OCI-LY7 (cell line): ENCODE measurements at regions not wholly inside any gene's neighbourhood (a gene's known extent, or its start where the extent isn't known, plus 50 kb on each side); places are given as distances from the start of the nearest gene placed in this dataset.

Experiments used
- BruUV-seq: library from RNA; stranded (reverse); fragments of 400-500 nt; replicated peaks from 2 replicates; lab custom pipeline; 2021; lab: Mats Ljungman, UMichigan
- CTCF ChIA-PET: fragments of 300-600 bp; sonication (Branson Sonifier 250); formaldehyde crosslinking; loops from one replicate; lab custom pipeline; 2022; ENCODE audit warnings: antibody characterized with exemption; ENCODE audit not compliant: unreplicated experiment; lab: Charles Lee
- POLR2A ChIA-PET: fragments of 300-600 bp; sonication (Branson Sonifier 250); formaldehyde crosslinking; loops from one replicate; lab custom pipeline; 2022; ENCODE audit warnings: antibody characterized with exemption; lab: Charles Lee
- DNase-seq: peaks from one replicate; pipeline ENCODE4 v3.0.0-alpha.2; 2015; ENCODE audit warnings: low spot score
- H2AFZ ChIP-seq: fragments of 200-600 bp; sonication (generic), shearing (Covaris generic); 2 replicates; pipeline ENCODE4 v1.6.1; 2014; ENCODE audit warnings: mild to moderate bottlenecking, antibody characterized with exemption, low read length, moderate library complexity
- H3K27ac ChIP-seq: fragments of 200-600 bp; sonication (generic); 2 replicates; pipeline ENCODE4 v1.5.1; 2014; ENCODE audit warnings: mixed run types, low read depth, mild to moderate bottlenecking, moderate library complexity, low read length, inconsistent platforms; ENCODE audit not compliant: poor library complexity, severe bottlenecking
- H3K36me3 ChIP-seq: fragments of 200-600 bp; sonication (generic); 2 replicates; pipeline ENCODE4 v1.6.1; 2014; ENCODE audit warnings: mild to moderate bottlenecking, antibody characterized with exemption, low read length, moderate library complexity, mixed read lengths; ENCODE audit not compliant: insufficient read depth
- H3K4me1 ChIP-seq: fragments of 200-600 bp; sonication (generic); 2 replicates; pipeline ENCODE4 v1.5.1; 2014; ENCODE audit warnings: mild to moderate bottlenecking, low read length; ENCODE audit not compliant: insufficient read depth, poor library complexity, severe bottlenecking
- H3K4me2 ChIP-seq: fragments of 200-600 bp; sonication (generic); 2 replicates; pipeline ENCODE4 v1.6.1; 2014; ENCODE audit warnings: mild to moderate bottlenecking, low read length
- H3K4me3 ChIP-seq: fragments of 200-600 bp; sonication (generic); 2 replicates; pipeline ENCODE4 v1.5.1; 2014; ENCODE audit warnings: mild to moderate bottlenecking, low read depth, low read length; ENCODE audit not compliant: poor library complexity, severe bottlenecking
- H3K79me2 ChIP-seq: fragments of 200-600 bp; sonication (generic); 2 replicates; pipeline ENCODE4 v1.6.1; 2016; ENCODE audit warnings: low read depth, mild to moderate bottlenecking, low read length, moderate library complexity, mixed read lengths; ENCODE audit not compliant: insufficient read depth
- H3K9me2 ChIP-seq: fragments of 200-600 bp; sonication (generic); 2 replicates; pipeline ENCODE4 v1.6.1; 2016; ENCODE audit warnings: mild to moderate bottlenecking, low read length, mixed read lengths; ENCODE audit not compliant: insufficient read depth
- H3K9me3 ChIP-seq: fragments of 200-600 bp; sonication (generic); 2 replicates; pipeline ENCODE4 v1.6.1; 2014; ENCODE audit warnings: mild to moderate bottlenecking, mixed run types, low read length, mixed read lengths
- H4K20me1 ChIP-seq: fragments of 200-600 bp; sonication (generic); 2 replicates; pipeline ENCODE4 v1.6.1; 2014; ENCODE audit warnings: mild to moderate bottlenecking, antibody characterized with exemption, low read length, moderate library complexity, mixed read lengths; ENCODE audit not compliant: insufficient read depth
- EZH2phosphoT487 ChIP-seq: fragments of 200-600 bp; sonication (generic); IDR thresholded peaks from 2 replicates; pipeline ENCODE4 v1.6.1; 2018; ENCODE audit warnings: low read depth, borderline replicate concordance, mild to moderate bottlenecking, mixed run types, antibody characterized with exemption, low read length, moderate library complexity, mixed read lengths
- intact Hi-C: fragments of 100-400 bp; cut with micrococcal nuclease; formaldehyde crosslinking; loops from one replicate; pipeline ENCODE4 v1.10.0; 2022; ENCODE audit not compliant: unreplicated experiment
- TF ChIP-seq, protein P1 (sequence below): fragments of 200-600 bp; sonication (generic); conservative IDR thresholded peaks from 2 replicates; pipeline ENCODE4 v1.5.1; 2014; ENCODE audit warnings: mild to moderate bottlenecking, antibody characterized with exemption, low read length, moderate library complexity, mixed read lengths

DNA sequence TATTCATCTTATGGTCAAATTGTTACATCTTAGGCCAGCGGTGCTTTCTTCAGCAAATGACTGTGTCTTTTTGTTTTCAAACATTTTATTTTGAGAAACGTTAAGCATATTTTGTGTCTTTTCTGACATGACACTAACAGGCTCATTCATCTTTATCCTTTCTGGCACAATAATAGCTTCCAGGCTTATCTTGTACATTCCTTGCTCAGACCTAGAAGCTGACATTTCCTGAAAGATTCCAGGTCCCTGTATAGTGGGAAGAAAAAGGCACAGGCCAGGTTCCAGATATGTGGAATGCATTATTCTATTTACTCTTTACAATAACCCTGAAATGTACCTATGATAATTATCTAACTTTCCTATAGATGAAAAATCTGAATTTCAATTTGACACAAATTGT lies 379.1 kb upstream of the B3GAT1 start:
- Histone ChIP-seq H4K20me1 (no peaks in the 10 kb centered on the region), H3K4me2 (no peak overlapping the region), H3K4me3 (no peak overlapping the region), H3K36me3 (no peaks in the 10 kb centered on the region), H3K4me1 (no peaks in the 10 kb centered on the region), H3K79me2 (no peaks in the 10 kb centered on the region), H3K9me2 (no peaks in the 10 kb centered on the region), H3K27ac (no peak overlapping the region), H2AFZ (no peak overlapping the region), H3K9me3 (no peaks in the 10 kb centered on the region)
- no TSS peak for BruUV-seq
- intact Hi-C loops = no loop called here
- TF ChIP-seq EZH2phosphoT487 = no peak
- TF ChIP-seq, protein P1, sequence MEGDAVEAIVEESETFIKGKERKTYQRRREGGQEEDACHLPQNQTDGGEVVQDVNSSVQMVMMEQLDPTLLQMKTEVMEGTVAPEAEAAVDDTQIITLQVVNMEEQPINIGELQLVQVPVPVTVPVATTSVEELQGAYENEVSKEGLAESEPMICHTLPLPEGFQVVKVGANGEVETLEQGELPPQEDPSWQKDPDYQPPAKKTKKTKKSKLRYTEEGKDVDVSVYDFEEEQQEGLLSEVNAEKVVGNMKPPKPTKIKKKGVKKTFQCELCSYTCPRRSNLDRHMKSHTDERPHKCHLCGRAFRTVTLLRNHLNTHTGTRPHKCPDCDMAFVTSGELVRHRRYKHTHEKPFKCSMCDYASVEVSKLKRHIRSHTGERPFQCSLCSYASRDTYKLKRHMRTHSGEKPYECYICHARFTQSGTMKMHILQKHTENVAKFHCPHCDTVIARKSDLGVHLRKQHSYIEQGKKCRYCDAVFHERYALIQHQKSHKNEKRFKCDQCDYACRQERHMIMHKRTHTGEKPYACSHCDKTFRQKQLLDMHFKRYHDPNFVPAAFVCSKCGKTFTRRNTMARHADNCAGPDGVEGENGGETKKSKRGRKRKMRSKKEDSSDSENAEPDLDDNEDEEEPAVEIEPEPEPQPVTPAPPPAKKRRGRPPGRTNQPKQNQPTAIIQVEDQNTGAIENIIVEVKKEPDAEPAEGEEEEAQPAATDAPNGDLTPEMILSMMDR = no peak
- ChIA-PET CTCF (no interaction called here), POLR2A (no interaction called here)
- DNase-seq = no peak

DNA sequence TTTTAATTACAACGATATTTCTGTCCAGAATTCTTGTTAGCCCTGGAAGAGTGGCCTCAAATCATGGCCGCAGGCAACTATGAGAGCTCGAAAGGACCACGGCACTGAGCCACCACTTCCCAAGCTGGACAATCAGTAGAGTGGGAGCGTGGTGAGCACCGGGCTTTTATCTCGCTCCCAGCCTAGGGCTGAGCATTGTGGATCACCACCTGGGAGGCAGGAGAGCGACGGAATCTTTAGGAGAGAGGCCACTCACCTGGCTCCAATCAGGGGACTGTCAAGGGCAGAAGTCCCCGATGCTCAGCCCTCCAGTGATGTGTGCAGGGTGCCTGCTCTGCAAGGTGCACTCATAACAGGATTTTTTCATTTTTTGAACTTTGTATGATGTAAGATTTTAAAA lies 377.1 kb upstream of the B3GAT1 start:
- Histone ChIP-seq H3K9me2 (no peaks in the 10 kb centered on the region), H4K20me1 (no peaks in the 10 kb centered on the region), H3K4me3 (no peak overlapping the region), H3K27ac (no peak overlapping the region), H3K36me3 (no peaks in the 10 kb centered on the region), H3K79me2 (no peaks in the 10 kb centered on the region), H2AFZ (no peak overlapping the region), H3K9me3 (no peaks in the 10 kb centered on the region), H3K4me2 (no peak overlapping the region), H3K4me1 (no peaks in the 10 kb centered on the region)
- DNase-seq = no peak
- intact Hi-C loops = no loop called here
- CTCF ChIA-PET = no interaction called here
- POLR2A ChIA-PET = no interaction called here
- TF ChIP-seq EZH2phosphoT487 = no peak
- TF ChIP-seq, protein P1 = no peak
- BruUV-seq = no TSS peak

DNA sequence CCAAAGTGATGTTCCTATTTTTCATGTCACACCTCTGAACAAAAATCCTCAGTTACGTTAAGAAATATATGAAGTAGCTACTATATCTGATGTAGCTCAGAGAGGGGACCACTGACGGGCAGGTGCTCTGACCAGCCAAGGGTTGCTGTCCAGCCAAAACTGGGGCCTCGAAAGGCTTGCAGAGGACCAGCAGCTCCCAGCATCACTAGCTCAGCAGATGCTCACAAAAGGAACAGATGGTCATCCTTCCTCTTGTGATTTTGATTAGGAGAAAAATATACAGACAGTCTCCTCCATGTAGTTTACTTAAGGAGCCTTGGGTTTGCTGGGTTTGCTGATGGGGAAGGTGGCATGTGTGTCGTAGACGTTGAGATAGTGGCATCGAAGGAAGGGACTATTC lies 374.6 kb upstream of the B3GAT1 start:
- H4K20me1 ChIP-seq = no peaks in the 10 kb centered on the region
- ChIA-PET CTCF (no interaction called here), POLR2A (no interaction called here)
- no peaks in the 10 kb centered on the region for H3K4me1 ChIP-seq
- TF ChIP-seq, protein P1 = no peak
- H3K36me3 ChIP-seq = no peaks in the 10 kb centered on the region
- H3K9me3 ChIP-seq = no peaks in the 10 kb centered on the region
- no peak overlapping the region for H3K4me3 ChIP-seq
- no peak overlapping the region for H3K27ac ChIP-seq
- intact Hi-C loops = no loop called here
- no peaks in the 10 kb centered on the region for H3K9me2 ChIP-seq
- no peak overlapping the region for H2AFZ ChIP-seq
- no peak overlapping the region for H3K4me2 ChIP-seq
- no peaks in the 10 kb centered on the region for H3K79me2 ChIP-seq
- no TSS peak for BruUV-seq
- no peak for DNase-seq
